Keratinocyte (primary cell): ENCODE measurements at regions not wholly inside any gene's neighbourhood (a gene's known extent, or its start where the extent isn't known, plus 50 kb on each side); places are given as distances from the start of the nearest gene placed in this dataset.

Source experiments
- DNase-seq: peaks from one replicate; pipeline ENCODE4 v3.0.0-alpha.2; 2011; ENCODE audit warnings: low read depth, missing footprints, low spot score
- FAIRE-seq: peaks from 2 replicates; lab custom pipeline; 2011; peaks lifted over from hg19 to GRCh38; lab: Jason Lieb, UNC
- H2AFZ ChIP-seq: 2 replicates; pipeline ENCODE4 v1.6.0; 2012; ENCODE audit warnings: low read length, control low read depth, inconsistent platforms; ENCODE audit not compliant: control insufficient read depth
- H3K27ac ChIP-seq: 2 replicates; pipeline ENCODE4 v1.5.1; 2011; ENCODE audit warnings: low read length; ENCODE audit not compliant: control insufficient read depth, insufficient read depth
- H3K27me3 ChIP-seq: 3 replicates; pipeline ENCODE4 v1.6.0; 2011; ENCODE audit warnings: low read length; ENCODE audit not compliant: control insufficient read depth, insufficient read depth; ENCODE audit errors: extremely low read depth
- H3K36me3 ChIP-seq, 2 experiments: 2 replicates in 1 of 2; 3 replicates in 1 of 2; pipeline ENCODE4 v1.5.1; 2011; ENCODE audit warnings: low read length in 2 of 2, mild to moderate bottlenecking in 1 of 2; ENCODE audit not compliant: control insufficient read depth in 2 of 2, insufficient read depth in 2 of 2; ENCODE audit errors: extremely low read depth in 1 of 2
- H3K4me1 ChIP-seq: 3 replicates; pipeline ENCODE4 v1.5.1; 2011; ENCODE audit warnings: low read length; ENCODE audit not compliant: control insufficient read depth, insufficient read depth; ENCODE audit errors: extremely low read depth
- H3K4me2 ChIP-seq: 3 replicates; pipeline ENCODE4 v1.6.0; 2011; ENCODE audit warnings: low read depth, low read length; ENCODE audit not compliant: control insufficient read depth, insufficient read depth; ENCODE audit errors: extremely low read depth
- H3K4me3 ChIP-seq, 3 experiments: fragments of 200-600 bp in 1 of 3; sonication (generic) in 1 of 3; 2 replicates in 2 of 3; 3 replicates in 1 of 3; pipeline ENCODE4 v1.5.1; 2011 to 2016; ENCODE audit warnings: low read length in 3 of 3, mild to moderate bottlenecking in 3 of 3, control low read depth in 2 of 3, inconsistent platforms in 1 of 3, low read depth in 1 of 3, mixed read lengths in 1 of 3, mixed run types in 1 of 3, moderate library complexity in 1 of 3; ENCODE audit not compliant: control insufficient read depth in 2 of 3, insufficient read depth in 2 of 3; ENCODE audit errors: extremely low read depth in 1 of 3
- H3K79me2 ChIP-seq: 2 replicates; pipeline ENCODE4 v1.6.0; 2012; ENCODE audit warnings: low read length; ENCODE audit not compliant: control insufficient read depth, insufficient read depth
- H3K9ac ChIP-seq: 3 replicates; pipeline ENCODE4 v1.6.0; 2011; ENCODE audit warnings: low read length; ENCODE audit not compliant: control insufficient read depth, insufficient read depth; ENCODE audit errors: extremely low read depth
- H3K9me1 ChIP-seq: 3 replicates; pipeline ENCODE4 v1.6.0; 2011; ENCODE audit warnings: low read length; ENCODE audit not compliant: control insufficient read depth, insufficient read depth; ENCODE audit errors: extremely low read depth
- H3K9me3 ChIP-seq: 2 replicates; pipeline ENCODE4 v1.5.1; 2012; ENCODE audit warnings: low read depth, low read length; ENCODE audit not compliant: control insufficient read depth
- H4K20me1 ChIP-seq: 3 replicates; pipeline ENCODE4 v1.6.0; 2011; ENCODE audit warnings: low read length; ENCODE audit not compliant: control insufficient read depth, insufficient read depth; ENCODE audit errors: extremely low read depth
- CTCF ChIP-seq, 3 experiments: IDR thresholded peaks in 1 of 3; conservative IDR thresholded peaks in 1 of 3; optimal IDR thresholded peaks in 1 of 3; 2 replicates in 2 of 3; 3 replicates in 1 of 3; pipeline versions ENCODE3 to v1.5.1; 2011; ENCODE audit warnings: low read length in 3 of 3, mild to moderate bottlenecking in 3 of 3, moderate library complexity in 2 of 3, control low read depth in 1 of 3, inconsistent platforms in 1 of 3; ENCODE audit not compliant: insufficient read depth in 2 of 3; ENCODE audit errors: extremely low read depth in 1 of 3
- EZH2 ChIP-seq: IDR thresholded peaks from one replicate; pipeline ENCODE4 v1.6.1; 2012; ENCODE audit warnings: inconsistent platforms, mild to moderate bottlenecking, low read length, moderate library complexity
- dilution Hi-C: fragments of 300-500 bp; cut with MboI; formaldehyde crosslinking; loops from one replicate; pipeline ENCODE4 v1.7.0; 2020; ENCODE audit warnings: low sequenced_read_pairs; ENCODE audit not compliant: extremely low pct_ligation_motif_present

- Histone ChIP-seq H3K79me2 (no peaks in the 10 kb centered on the region), H3K4me3 (no peak overlapping the region), H3K9me3 (peaks cover 1% of the 10 kb centered on the region), H3K27ac (no peak overlapping the region), H3K9ac (no peak overlapping the region), H3K4me1 (no peaks in the 10 kb centered on the region), H2AFZ (no peak overlapping the region), H3K4me2 (no peak overlapping the region), H3K27me3 (peaks cover 31% of the 10 kb centered on the region), H3K9me1 (no peaks in the 10 kb centered on the region), H3K36me3 (no peaks in the 10 kb centered on the region), H4K20me1 (no peaks in the 10 kb centered on the region)
- no peak for TF ChIP-seq CTCF (optimal IDR thresholded peaks at IDR 0.05 in 1 of 3, IDR thresholded peaks at IDR 0.05 in 1 of 3, conservative IDR thresholded peaks at IDR 0.05 in 1 of 3; ENCODE audit: extremely low read depth in 1 of 3, insufficient read depth in 2 of 3, low read length in 3 of 3)
- TF ChIP-seq EZH2 = no peak
- dilution Hi-C loops = no loop called here
- no peak for DNase-seq
- FAIRE-seq = no peak
Measured at GRCh38 chr4:1466863-1467165, 60.6 kb upstream of the NKX1-1 start.

GRCh38 chr4:1466034-1466862, 60.0 kb upstream of the NKX1-1 start:
- H2AFZ ChIP-seq = no peak overlapping the region
- dilution Hi-C loops = no loop called here
- peaks cover 31% of the 10 kb centered on the region for H3K27me3 ChIP-seq
- TF ChIP-seq CTCF (optimal IDR thresholded peaks at IDR 0.05 in 1 of 3, IDR thresholded peaks at IDR 0.05 in 1 of 3, conservative IDR thresholded peaks at IDR 0.05 in 1 of 3; ENCODE audit: extremely low read depth in 1 of 3, insufficient read depth in 2 of 3, low read length in 3 of 3) (no peak), EZH2 (no peak)
- no peak for DNase-seq
- H3K4me2 ChIP-seq = no peak overlapping the region
- H3K4me1 ChIP-seq = no peaks in the 10 kb centered on the region
- FAIRE-seq = no peak
- H4K20me1 ChIP-seq = no peaks in the 10 kb centered on the region
- no peak overlapping the region for H3K4me3 ChIP-seq
- H3K9ac ChIP-seq = no peak overlapping the region
- peaks cover 1% of the 10 kb centered on the region for H3K9me3 ChIP-seq
- no peak overlapping the region for H3K27ac ChIP-seq
- no peaks in the 10 kb centered on the region for H3K79me2 ChIP-seq
- H3K36me3 ChIP-seq = no peaks in the 10 kb centered on the region
- H3K9me1 ChIP-seq = no peaks in the 10 kb centered on the region
